GM19239 (cell line): ENCODE measurements at regions not wholly inside any gene's neighbourhood (a gene's known extent, or its start where the extent isn't known, plus 50 kb on each side); places are given as distances from the start of the nearest gene placed in this dataset.
"Not testable (repeated sequence)": the region's sequence is repeated elsewhere in the genome, so short reads cannot be mapped to it uniquely, and the experiment has no call there.

Experiments used
- DNase-seq: peaks from one replicate; pipeline ENCODE4 v3.0.0; 2011; ENCODE audit warnings: low spot score; ENCODE audit not compliant: insufficient read length
- FAIRE-seq: peaks from 2 replicates; lab custom pipeline; 2011; peaks lifted over from hg19 to GRCh38; lab: Jason Lieb, UNC

DNA sequence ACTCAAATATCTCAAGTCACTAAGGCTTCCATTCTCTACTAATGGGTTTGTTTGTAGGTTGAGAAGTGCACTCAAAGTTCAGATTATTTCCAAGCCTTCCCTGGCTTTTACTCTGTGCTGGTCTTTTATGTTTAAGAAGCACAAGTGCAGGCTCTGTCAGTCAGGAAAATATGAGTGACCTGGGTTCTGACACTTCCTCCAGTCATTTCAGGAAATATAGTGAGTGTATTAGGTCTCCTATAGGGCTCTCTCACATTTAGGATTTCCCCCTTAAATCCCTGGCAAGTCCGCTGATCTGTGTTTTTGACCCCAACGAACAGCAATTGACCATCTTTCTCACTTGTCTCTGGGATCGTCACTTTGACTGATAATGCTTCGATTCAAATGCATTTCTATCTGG is 210.2 kb downstream of the ARPP21 start:
- no peak for DNase-seq
- no peak for FAIRE-seq

DNA sequence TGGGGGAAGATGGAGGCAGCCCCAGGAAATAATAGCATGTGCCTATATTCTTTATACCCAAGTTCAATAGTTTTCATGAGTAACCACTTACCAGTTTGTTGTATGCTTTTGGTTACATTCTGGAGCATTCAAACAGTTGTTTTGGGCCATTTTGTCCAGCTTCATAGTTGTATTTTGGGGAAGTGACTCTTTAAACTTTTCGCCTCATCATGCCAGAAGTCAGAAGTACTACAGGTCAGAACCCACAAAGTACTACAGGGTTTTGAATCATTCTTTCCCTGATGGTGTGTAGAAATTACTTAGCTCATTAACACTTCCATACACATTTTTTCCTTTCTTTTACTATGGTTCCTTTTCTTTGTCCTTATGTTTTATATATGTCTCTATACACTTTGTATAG is 210.6 kb downstream of the ARPP21 start:
- no peak for FAIRE-seq

DNA sequence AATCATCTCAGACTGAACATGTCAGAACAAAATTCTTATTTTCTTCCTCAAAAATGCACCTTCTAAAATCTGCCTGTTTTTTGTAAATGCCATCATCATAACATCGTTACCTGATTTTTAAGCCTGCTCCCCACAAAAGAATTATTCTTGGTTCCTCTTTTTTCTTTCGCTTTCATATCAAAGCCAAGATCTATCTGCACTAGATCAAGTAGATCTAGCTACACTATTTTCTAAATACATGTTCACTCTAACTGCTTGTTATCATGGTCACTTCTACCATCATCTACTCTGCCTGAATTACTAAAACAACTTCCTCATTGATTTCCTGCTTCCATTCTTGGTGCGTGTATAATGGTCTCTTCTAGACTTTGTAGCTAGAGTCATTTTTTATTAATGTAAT is 217.7 kb downstream of the ARPP21 start:
- FAIRE-seq: no peak
- DNase-seq: no peak

More for the DNA sequence above, 210.6 kb downstream of the ARPP21 start:
- no peak for DNase-seq

DNA sequence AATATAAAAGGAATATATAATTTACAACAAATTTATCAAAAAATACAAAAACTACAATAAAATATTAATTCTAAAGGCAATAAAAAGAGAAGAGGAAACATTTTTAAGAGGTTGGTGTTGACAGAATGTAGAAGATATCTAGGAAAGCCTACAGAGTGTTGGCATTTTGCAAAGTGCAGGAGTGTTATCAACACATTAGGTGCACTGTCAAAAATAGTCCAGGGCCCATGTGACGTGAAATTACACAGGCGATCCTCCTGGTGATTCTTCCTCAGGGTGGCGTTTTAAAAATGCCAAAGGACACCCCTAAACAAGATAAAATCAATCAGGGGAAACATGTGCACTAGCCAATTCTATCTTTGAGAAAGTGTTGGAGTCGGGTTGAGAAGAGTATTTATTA is 222.7 kb downstream of the ARPP21 start:
- FAIRE-seq (no peak), DNase-seq (no peak)

DNA sequence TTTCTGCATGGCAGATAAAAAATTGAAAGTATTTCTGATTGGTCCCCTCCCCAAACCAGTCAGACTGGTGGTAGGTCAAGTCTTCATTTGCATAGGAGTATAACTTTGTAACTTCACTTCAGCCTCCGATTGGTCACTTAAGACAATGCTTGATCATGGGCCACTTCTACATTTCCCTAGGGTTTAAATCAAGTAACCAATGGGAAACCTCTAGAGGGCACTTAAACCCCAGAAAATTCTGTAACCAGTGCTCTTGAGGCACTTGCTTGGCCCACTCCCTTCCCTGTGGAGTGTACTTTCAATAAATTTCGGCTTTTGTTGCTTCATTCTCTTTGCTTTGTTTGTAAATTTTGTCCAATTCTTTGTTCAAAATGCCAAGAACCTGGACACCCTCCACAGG is 225.5 kb downstream of the ARPP21 start:
- FAIRE-seq (no peak), DNase-seq (no peak)

DNA sequence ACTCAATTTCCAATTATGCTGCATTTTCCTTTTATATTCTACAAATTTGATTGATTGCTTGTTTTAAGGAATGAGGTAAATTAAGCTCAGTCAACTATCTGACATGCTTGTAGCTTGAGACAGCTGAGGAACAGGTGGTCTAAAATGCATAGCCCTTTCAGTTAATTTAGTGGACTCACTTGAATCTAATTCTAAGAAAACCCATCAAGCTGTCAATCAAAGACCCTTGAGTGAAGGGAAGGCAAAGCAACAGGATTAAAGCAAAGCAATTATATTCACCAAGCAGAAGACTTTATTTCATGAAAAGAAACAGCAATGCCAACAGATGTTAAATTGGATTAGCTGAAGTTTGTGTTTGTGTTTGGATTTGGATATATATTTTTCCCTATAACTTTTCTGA is 228.5 kb downstream of the ARPP21 start:
- DNase-seq (no peak), FAIRE-seq (no peak)

DNA sequence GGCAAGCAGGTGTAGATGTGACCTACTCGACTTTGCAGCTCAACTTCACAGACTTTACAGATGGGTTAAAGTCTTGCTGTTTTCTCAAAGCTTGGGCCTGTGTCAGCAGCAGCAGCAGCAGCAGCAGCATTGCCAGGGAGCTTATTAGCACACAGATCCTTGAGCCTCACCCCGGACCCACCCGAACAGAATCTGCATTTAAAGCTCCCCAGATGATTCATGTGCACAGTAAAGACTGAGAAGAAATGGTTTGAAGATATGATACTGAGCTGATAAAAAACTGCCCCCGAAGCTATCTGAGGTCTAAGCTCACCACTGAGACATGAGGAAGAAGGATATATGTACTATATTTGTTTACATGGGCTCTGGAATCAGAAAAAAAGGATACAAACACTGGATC is 231.7 kb downstream of the ARPP21 start:
- DNase-seq (no peak), FAIRE-seq (no peak)

DNA sequence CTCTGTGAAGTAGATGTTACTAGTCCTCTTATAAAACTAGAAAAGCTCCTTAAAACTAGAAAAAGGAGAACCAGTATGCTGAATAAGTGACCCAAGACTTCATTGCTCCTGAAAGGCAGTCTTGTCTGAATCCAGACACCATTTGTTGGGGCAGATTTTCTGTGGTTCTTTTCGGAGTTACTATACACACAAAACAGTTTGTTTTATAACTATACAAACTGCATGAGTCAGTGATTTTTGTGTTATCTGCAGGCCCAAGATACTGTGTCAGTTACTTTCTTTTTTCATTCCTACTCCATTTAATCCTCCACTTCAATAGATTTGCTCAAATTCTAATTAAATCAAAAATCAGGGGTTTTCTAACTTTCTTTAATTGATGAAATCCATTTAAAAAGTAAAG is 244.6 kb downstream of the ARPP21 start:
- FAIRE-seq (no peak), DNase-seq (no peak)

DNA sequence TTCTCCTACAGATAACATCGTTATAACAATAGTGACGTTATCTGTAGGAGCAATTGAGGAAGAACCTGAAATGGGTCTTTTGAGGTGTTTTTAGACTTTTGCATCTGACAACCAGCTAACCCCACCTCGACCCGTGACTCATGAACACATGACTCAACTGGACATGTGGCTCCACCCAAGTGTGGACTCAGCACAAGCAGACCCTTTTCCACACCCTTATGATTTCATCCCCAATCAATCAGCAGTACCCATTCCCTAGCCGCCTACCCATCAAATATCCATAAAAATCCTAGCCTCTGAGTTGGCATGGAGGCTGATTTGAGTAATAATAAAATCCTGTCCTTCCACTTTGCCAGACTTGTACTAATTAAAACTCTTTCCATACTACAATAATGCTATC is 255.4 kb downstream of the ARPP21 start:
- FAIRE-seq (no peak), DNase-seq (no peak)

DNA sequence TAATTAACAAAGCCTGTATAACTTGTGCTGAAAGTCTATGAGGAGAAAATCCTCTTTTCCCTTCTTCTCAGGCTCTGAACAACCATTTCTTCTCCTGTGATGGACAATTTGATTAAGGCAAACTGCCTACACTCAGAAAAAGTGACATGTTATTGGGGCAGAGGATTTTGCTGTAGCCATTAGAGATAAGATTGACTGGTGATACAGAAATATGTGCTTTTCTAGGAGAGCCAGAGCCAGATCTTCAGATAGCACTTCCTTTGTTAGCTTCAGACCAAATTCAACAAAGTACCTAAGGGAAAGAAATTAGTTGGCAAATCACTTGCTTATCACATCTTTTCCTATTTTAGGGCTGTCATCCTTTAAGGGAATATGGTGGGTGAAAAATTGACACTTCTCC is 259.9 kb downstream of the ARPP21 start:
- FAIRE-seq (no peak), DNase-seq (no peak)

DNA sequence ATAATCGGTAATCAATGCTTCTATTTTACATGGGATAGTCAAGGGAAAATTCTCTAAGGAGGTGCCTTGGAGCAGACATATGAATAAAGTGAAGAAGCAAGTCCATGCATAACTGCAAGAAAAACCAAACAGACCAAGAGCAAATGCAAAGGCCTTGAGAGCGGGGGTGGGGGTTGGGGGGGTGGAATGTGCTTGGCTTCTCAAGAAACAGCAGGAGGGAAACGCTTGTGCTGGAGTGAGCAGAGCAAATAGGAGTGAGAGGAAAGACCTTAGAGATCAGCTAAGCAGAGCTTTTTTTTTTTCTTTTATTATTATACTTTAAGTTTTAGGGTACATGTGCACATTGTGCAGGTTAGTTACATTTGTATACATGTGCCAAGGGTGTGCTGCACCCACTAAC is 260.8 kb downstream of the ARPP21 start:
- no peak for FAIRE-seq
- no peak for DNase-seq

DNA sequence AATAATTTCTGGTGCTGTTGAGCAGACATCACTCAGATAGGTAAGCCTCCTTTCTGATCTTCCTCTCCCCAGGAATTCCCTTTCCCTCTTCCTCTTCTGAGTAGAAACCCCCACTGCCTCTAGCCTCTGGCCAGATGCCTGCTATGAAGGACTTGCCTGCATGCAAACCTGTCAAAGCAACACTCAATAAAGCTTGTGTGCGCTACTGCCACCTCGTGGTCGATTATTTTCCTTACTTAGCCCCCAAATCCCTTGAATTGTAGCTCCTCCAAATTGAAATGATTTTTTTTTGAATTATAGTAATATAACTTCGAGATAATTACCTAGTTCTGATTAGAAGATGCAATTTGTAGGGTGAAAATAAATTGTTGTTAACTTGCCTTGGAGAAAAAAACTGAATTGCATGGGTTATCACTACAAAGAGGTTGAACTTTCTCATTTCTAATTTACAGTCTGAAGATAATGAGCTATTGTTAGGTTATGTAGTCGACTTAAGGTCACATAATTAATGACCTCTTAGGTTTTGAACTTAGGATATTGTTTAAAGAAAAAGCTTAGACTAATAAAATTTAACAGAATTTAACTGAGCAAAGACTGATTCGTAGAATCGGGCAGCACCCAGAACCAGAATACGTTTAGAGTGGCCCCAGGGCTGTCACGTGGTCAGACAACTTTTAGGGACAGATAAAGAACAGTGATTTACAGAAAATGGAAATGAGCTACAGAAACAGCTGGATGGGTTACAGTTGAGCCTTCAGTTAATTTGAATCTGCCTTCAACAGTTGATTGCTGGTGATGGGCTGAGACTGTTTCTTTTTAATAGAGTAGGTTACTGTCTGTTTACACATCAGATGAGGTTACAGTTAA is 269.3 kb downstream of the ARPP21 start:
- DNase-seq (peak; percentile 14), FAIRE-seq (peak; percentile 52)

DNA sequence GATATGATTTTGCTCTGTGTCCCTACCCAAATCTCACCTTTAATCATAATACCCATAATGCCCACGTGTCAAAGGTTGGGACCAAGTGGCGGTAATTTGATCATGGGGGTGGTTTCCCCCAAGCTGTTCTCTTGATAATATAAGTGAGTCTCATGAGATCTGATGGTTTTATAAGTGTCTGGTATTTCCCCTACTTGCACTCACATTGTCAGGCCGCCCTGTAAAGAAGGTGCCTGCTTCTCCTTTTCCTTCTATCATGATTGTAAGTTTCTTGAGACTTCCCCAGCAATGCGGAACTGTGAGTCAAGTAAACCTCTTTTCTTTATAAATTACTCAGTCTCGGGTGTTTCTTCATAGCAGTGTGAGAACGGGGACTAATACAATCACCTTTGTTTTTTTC is 279.8 kb downstream of the ARPP21 start:
- FAIRE-seq: no peak
- no peak for DNase-seq

DNA sequence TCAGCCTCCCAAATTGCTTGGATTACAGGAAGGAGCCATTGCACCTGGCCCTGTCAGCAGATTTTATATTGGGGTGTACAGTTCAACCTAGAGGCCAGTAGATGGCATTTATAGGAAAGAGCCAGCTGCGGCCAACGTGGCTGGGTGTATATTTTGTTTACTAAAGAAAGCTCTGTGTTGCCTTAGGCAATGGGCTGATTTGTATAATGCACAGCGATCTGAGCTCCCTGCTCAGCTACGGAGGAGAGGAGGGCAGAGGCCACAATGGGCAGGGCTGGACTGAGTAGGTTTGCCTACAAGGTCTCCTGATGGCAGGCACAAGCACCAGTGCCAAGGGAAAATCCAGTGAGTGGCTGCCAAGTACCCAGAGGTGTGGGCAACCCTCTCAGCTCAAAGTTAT is 282.4 kb downstream of the ARPP21 start:
- DNase-seq: no peak
- no peak for FAIRE-seq

DNA sequence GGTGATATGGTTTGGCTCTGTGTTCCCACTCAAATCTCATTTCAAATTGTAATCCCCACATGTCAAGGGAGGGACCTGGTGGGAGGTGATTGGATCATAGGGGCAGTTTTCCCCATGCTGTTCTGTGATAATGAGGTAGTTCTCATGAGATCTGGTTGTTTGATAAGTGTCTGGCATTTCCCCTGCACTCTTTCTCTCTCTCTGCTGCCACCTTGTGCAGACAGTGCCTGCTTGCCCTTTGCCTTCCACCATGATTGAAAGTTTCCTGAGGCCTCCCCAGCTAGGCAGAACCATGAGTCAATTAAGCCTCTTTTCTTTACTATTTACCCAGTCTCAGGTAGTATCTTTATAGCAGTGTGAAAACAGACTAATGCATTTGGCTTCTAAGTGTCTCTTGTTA is 284.7 kb downstream of the ARPP21 start:
- not testable (repeated sequence) for DNase-seq, FAIRE-seq

DNA sequence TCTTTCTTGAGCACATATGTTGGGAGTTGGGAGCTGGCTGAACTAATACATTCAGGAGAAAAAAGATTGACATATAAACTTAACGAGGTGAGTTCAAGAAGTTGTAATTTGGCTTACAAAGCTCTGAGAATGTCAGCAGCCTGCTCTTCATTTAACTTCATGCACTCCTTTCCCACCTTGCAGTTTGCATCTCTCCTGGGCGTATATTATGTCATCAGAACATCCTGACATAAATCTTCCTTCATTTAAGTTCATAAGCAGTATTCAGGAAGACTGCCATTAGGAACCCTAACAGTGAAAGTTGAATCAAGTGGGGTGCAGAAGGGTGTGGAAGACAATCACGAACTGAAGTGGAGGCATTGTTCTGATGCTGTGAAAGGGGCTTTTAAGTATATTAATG is 288.1 kb downstream of the ARPP21 start:
- DNase-seq (no peak), FAIRE-seq (no peak)

DNA sequence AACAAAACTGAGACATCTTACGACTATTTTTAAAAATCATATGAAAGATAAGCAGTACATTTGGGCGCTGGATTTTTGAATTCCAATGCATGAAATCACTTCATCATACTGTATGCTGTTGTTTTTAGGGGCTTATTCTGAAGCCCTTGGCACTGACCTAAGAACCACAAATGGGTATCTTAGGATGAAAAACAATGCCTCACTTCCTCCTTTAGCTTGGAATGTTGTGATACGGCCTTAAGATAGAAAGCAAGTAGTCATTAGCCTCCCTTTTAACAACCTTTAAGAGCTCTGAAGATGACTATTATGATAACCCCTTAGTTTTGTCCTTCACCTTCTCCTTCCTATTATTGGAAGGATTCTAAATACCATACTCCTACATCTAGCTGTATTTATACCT is 289.8 kb downstream of the ARPP21 start:
- DNase-seq (no peak), FAIRE-seq (no peak)

DNA sequence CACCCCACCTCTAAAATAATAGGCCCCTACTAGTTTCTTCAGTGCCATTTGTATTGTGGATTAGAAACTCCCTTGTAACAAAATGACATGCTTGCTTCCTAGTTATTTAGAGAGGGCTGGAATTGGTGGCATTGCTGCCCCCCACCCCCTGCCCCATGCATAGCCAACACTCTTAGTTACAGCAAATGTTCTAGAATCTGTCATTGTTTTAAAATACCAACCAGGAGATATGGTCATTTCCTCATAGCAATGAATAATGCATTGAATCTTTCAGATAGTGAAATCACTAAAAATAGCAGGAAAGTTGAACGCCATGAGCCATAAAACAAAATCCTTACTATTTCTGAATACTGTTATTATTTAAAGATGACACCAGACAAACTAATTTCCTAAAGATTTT is 292.5 kb downstream of the ARPP21 start:
- FAIRE-seq: no peak

DNA sequence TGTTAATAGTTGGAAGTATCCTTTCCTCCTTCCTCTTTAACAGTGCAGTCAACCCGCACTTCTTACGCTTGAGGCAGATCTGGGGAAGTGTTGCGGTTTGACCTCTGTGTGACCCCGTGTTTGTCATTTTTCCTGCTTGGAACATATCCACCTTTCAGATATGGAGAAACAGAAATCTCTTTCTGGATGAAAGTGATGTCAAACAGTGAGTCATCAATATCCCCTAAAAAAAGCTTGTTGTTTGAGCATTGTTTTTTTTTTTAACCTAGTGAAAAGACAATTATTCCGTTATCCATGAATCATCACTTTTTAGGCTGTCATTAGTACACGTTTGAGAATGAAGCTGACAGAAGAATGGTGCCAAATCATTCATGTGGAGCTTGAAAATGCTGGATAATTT is 293.7 kb downstream of the ARPP21 start:
- no peak for FAIRE-seq
- no peak for DNase-seq

More for the DNA sequence above, 292.5 kb downstream of the ARPP21 start:
- DNase-seq: no peak

DNA sequence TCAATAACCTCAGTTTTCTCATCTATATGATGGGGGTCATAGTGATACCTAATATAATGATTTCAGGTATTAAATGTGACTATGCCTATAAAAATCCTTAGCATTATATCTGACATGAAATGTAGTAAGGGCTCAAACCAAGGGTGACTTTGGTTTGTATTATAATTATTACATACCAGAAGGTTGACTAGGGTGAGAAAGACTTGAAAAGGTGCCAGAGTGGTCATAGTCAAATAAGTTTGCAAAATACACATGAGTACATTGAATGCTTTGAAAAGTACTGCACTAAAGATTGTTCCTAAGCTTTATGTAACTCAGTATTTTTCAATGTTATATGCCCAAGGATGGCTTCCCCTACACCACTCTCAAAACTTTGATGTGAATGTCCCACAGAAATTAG is 297.2 kb downstream of the ARPP21 start:
- FAIRE-seq (no peak), DNase-seq (no peak)

DNA sequence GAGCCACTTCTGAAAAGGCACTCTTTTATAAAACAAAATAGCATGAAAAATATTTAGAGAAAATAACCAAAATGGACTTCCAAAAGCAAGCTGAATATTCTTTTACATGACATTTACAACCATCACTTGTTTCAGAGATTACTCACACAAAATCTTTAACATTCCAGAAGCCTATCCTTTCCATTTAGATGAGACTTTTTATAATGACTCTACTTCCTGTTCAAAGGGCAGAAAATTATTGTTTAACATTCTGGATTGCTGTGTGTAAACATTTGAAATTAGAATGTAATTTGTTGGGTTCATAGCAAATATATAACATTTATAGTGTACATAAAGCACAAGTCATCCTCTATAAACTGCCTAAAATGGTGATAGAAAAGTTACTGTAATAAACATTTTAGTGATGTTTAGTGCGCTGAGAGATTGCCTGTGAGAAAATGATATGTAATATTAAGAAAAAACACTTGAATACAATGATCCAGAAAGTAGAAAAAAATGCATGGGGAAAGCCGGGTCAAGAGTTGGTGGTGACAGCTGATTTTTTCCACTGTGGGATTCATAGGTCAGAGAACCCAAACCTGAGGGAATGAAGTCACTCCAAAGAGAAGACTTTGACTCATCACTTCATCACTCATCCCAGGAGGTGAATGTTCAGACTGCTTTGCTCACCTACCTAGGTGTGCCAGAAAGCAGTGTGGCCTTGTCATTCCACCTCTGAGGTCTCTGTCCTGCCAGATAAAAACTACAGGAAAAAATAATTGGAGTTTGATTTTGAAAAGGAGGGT is 305.8 kb downstream of the ARPP21 start:
- DNase-seq (no peak), FAIRE-seq (no peak)
